ENCODE measurements at regions not wholly inside any gene's neighbourhood (a gene's known extent, or its start where the extent isn't known, plus 50 kb on each side); places are given as distances from the start of the nearest gene placed in this dataset.
A peak's percentile ranks its signal among the peaks of the same experiment; 100 is the strongest.

- no peak for DNase-seq
Measured at GRCh38 chr1:221827307-221827642, 85.4 kb upstream of the DUSP10 start.

DNA sequence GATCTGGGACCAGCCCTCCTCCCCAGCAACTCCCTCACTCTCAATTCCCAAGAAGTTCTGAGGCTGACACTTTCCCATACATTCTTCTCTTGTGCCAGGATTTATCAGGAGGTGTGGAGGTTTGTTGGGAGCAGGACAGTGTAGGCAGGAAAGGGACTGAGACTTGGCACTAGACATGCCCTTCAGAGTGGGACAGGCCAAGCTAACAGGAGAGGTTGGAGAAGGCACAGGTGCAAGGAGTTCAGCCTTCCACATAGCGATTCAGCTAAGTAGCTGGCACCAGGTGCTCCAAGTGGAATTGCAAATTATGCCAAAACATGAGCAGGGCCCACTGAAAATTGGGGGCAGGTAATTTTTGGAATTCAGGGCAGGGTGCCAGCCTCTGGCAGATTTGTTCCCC is 83.0 kb upstream of the DUSP10 start:
- DNase-seq: no peak

DNA sequence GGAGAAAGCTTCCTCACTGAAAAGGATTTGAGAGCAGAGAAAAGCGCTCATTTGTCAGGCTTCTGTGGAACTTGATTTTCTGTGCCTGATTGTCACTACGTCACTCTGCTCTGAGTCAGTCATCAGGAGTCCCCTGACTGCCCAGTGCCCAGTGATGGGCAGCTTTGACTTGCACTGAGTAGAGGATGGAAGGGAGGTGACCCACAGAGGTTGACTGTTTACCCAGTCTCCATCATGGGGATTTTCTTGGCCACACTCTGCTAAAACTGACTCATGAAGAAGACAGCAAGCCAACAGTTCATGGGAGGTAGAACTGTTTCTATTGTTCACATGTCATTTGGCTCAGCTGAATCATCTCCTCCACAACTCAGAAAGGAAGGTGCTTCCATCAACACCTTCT is 82.1 kb upstream of the DUSP10 start:
- DNase-seq: no peak

DNA sequence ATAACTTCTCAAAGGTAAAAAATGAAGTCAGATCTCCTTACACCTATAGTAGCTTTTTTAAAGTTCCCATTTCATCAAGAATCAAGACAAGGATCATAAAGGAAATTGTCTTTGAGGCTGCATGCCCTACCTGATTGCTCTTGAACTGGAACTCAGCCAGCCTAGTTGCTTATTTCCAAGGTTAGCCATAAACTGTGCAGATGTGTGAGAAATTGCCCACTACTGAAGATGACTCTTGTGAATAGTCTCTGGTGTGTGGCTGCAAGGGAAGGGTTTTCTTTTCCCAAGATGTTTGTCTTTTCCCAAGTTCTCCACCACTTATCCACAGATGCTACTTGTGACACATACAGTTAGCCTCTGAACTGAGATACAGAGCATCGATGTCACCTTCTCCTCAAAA is 81.7 kb upstream of the DUSP10 start:
- DNase-seq: no peak

- no peak for DNase-seq
Measured at GRCh38 chr1:221823149-221823548, 81.3 kb upstream of the DUSP10 start.

- no peak for DNase-seq
Measured at GRCh38 chr1:221822591-221822990, 80.7 kb upstream of the DUSP10 start.

- no peak for DNase-seq
Measured at GRCh38 chr1:221816899-221817298, 75.0 kb upstream of the DUSP10 start.

- no peak for DNase-seq
Measured at GRCh38 chr1:221815660-221816059, 73.8 kb upstream of the DUSP10 start.

DNA sequence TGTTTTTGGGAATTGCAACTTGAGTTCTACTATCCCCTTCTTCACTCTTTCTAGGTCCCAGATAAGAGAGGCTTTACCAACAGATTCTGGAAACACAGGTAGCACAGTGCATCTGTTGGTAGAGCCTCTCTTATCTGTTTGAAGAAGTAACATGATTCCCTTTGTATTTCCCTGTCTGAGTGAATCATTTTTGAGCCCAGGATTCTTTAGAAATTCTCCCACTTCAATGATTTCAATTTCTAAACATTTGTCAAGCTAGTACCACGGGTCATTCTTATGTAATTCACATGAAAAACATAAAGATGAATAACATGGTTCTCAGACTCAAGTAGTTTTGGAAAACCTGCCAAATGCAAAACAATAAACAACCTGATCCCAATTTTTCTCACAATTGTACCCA is 72.0 kb upstream of the DUSP10 start:
- DNase-seq: no peak

DNA sequence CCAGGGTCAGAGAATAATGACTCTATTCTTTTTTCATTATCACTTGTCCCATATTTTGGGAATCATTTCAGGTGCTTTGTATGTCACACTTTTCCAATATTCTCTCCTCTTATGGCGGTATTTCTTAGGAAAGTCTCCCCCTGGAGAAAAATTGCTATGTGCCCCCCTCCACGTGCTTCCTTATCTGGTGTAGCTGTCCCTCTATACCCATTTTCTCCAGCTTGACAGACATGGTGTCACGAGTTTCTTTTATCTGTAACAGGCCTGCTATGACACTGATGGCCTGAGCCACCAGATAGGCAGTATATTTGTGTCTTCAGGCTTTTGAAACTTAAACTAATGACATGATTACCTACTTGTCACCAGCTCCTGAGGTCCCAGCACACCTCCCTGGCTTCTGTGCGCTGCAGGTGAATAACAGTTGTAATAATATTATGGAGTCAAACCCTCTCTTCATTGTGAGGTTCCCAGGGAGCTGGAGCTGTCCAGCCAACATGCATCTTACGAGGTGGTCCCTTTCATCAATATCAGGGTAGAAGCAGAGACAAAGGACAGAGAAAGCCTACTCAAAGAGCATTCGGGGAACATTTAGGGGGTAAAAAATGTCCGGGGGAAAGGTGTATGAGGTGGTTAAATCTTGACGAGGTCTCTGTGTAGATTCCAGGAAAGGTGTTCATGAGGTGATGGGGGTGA is 71.2 kb upstream of the DUSP10 start:
- no peak for DNase-seq

DNA sequence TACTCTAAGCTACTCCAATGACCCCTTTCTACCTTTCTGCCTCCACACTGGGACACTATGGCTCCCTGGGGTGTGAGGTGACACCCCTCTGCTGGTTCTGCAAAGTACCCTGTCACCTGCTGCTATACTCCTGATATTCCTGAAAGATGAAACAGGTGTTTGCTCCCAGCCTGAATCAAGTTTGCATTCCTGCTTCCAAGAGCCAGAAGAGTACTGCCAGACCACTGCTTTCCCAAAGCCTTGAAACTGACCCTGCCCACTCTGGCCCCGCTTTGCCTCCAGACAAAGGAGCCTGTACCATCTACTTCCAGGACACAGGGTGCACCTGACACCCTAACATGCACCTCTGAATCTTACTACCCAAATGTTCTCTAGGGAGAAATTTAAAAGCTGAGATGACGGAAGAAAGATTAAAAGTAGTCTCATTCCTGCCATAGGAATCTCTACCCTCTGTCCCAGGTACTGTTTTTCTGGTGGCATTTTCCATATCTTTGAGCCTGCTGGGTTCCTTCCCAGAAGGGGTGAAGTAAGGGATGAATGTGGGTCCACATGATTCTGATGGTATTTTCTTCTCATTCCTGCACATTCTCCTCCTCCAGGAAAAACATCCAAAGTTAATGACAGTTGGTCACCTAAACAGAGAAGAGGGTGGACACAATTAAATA is 70.3 kb upstream of the DUSP10 start:
- DNase-seq: no peak

DNA sequence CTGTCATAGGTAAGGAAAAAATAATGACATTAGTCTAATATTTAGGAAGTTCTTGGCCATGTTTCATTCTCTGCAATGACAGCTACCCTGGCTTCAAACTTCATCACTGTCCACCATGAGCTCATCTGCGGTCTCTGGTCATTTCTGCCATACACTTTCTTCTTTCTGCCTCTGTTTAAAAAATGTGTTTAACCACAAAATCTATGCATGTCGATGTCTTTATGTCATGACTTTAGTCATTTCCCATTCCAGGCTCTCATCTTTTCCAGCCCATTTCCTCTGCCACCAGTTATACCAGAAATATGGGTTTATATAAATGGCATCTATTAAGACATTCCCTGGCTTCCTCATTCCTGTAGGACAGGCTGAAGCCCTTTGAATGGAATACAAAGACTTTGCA is 68.5 kb upstream of the DUSP10 start:
- no peak for DNase-seq

GRCh38 chr1:221809091-221810029 is 67.5 kb upstream of the DUSP10 start:
- peak; percentile 6 for DNase-seq

DNA sequence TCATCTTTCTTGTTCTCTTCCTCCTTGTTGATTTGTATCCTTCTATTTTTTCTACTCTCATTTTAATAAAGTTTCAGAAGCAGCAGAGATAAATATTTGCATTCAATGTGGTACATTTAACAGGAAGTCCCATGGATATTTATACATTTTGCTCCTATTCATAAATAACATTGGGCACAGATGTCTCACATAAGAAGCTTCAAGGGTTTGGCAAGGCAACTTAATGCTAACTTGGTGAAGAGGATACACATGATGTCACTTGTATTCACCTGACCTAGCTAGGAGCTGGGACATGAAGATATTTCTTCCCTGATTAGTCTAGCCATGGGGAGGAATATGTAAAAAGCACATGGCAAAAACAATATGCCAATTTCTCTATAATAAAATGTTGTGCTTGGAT is 65.1 kb upstream of the DUSP10 start:
- DNase-seq: no peak

- no peak for DNase-seq
Measured at GRCh38 chr1:221806236-221806635, 64.3 kb upstream of the DUSP10 start.

GRCh38 chr1:221805121-221805520 is 63.2 kb upstream of the DUSP10 start:
- DNase-seq: no peak

- DNase-seq: no peak
Measured at GRCh38 chr1:221804303-221804702, 62.4 kb upstream of the DUSP10 start.

GRCh38 chr1:221801773-221802516 is 60.1 kb upstream of the DUSP10 start:
- DNase-seq: no peak

DNA sequence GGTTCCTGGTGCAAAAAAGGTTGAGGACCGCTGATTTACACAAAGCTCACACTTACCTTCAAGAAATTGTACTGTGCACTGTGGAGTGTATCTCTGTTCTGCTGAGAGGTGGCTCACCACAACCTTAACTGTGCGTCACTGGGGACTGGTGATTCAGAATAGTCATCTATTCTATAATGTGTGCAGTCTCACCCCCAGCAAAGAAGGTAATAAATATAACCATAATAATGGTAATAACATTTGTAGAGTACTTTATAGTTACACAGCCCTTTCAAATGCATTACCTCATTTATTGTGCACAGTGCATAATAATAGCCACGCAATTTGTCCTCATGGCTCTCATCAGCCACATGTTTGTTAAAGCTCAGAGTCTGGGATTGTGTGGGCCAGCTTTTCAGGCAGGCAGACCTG is 59.4 kb upstream of the DUSP10 start:
- no peak for DNase-seq

GRCh38 chr1:221800831-221801230 is 58.9 kb upstream of the DUSP10 start:
- peak; percentile 13 for DNase-seq

- no peak for DNase-seq
Measured at GRCh38 chr1:221797506-221797905, 55.6 kb upstream of the DUSP10 start.

- DNase-seq: no peak
Measured at GRCh38 chr1:221796700-221797099, 54.8 kb upstream of the DUSP10 start.

GRCh38 chr1:221795380-221795779 is 53.5 kb upstream of the DUSP10 start:
- no peak for DNase-seq

Data from CD4-positive, alpha-beta T cell treated with Interleukin-17A for 1 hour (primary cell).